ENCODE measurements at regions not wholly inside any gene's neighbourhood (a gene's known extent, or its start where the extent isn't known, plus 50 kb on each side); places are given as distances from the start of the nearest gene placed in this dataset.

DNA sequence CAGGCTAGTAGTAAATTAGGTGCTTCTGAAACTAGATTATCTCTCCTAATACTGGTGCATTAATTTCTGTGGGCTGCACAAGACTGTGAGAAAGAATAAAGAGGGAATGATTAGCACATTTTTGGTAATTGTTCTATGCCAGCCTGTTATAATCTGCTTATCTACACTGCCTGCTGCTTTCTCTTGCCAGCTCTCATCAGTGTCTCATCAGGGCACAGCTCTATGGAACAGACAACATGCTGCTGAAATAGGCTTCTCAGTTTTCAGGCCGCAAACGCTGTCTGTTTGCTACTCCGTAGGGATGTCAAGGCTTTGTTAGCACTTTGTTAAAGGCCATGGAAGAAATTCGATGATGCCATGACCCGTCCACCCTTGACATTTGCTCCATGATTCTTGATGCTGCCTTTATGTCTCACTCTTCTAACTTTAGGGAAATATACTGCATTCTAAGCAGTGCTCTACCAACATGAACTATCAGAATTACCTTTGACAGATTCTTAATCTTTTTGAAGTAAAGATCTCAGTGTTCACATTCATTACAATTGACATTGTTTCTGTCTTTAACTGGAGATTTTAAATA lies 84.0 kb upstream of the PRR20A start:
- TF ChIP-seq, protein P1, sequence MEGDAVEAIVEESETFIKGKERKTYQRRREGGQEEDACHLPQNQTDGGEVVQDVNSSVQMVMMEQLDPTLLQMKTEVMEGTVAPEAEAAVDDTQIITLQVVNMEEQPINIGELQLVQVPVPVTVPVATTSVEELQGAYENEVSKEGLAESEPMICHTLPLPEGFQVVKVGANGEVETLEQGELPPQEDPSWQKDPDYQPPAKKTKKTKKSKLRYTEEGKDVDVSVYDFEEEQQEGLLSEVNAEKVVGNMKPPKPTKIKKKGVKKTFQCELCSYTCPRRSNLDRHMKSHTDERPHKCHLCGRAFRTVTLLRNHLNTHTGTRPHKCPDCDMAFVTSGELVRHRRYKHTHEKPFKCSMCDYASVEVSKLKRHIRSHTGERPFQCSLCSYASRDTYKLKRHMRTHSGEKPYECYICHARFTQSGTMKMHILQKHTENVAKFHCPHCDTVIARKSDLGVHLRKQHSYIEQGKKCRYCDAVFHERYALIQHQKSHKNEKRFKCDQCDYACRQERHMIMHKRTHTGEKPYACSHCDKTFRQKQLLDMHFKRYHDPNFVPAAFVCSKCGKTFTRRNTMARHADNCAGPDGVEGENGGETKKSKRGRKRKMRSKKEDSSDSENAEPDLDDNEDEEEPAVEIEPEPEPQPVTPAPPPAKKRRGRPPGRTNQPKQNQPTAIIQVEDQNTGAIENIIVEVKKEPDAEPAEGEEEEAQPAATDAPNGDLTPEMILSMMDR (IDR thresholded peaks at IDR 0.05; ENCODE audit: insufficient read depth, low read depth, low read length), result no peak
- TF ChIP-seq EZH2 (IDR thresholded peaks at IDR 0.05; ENCODE audit: insufficient read depth, low read length), result no peak

All from astrocyte (in vitro differentiated cells and primary cell).